GM12891 (cell line): ENCODE measurements at regions not wholly inside any gene's neighbourhood (a gene's known extent, or its start where the extent isn't known, plus 50 kb on each side); places are given as distances from the start of the nearest gene placed in this dataset.

ENCODE experiments used
- POLR2A ChIP-seq: IDR thresholded peaks from 2 replicates; pipeline ENCODE4 v1.6.1; 2011; ENCODE audit warnings: low read depth, low read length, control low read depth
- POLR2AphosphoS5 ChIP-seq: IDR thresholded peaks from 2 replicates; pipeline ENCODE4 v1.6.1; 2011; ENCODE audit warnings: low read depth, low read length, control low read depth

GRCh38 chr21:31555741-31556191 lies 103.7 kb upstream of the SOD1 start:
- TF ChIP-seq POLR2AphosphoS5 (no peak), POLR2A (no peak)
